Suprapubic skin (tissue), 4 donors: ENCODE measurements at regions not wholly inside any gene's neighbourhood (a gene's known extent, or its start where the extent isn't known, plus 50 kb on each side); places are given as distances from the start of the nearest gene placed in this dataset.

ENCODE experiments used
- DNase-seq, 2 donors: peaks; one replicate each; pipeline ENCODE4 v3.0.0-alpha.2; 2019; ENCODE audit warnings: low spot score in 2 of 2
- H3K27ac ChIP-seq: fragments of 200-600 bp; sonication (generic); one replicate; pipeline ENCODE4 v1.5.1; 2019
- H3K27me3 ChIP-seq: fragments of 200-600 bp; sonication (generic); one replicate; pipeline ENCODE4 v1.5.1; 2019
- H3K36me3 ChIP-seq: fragments of 200-600 bp; sonication (generic); one replicate; pipeline ENCODE4 v1.5.1; 2019
- H3K4me1 ChIP-seq: fragments of 200-600 bp; sonication (generic); one replicate; pipeline ENCODE4 v1.5.1; 2019
- H3K4me3 ChIP-seq: fragments of 200-600 bp; sonication (generic); one replicate; pipeline ENCODE4 v1.5.1; 2019; ENCODE audit warnings: mild to moderate bottlenecking
- H3K9me3 ChIP-seq: fragments of 200-600 bp; sonication (generic); one replicate; pipeline ENCODE4 v1.5.1; 2019
- CTCF ChIP-seq, 2 donors: fragments of 200-600 bp in 1 of 2; fragments of 450-650 bp in 1 of 2; sonication (generic) in 1 of 2; IDR thresholded peaks; one replicate each; pipeline ENCODE4 v1.5.1; 2016 to 2019; ENCODE audit warnings: antibody characterized with exemption in 2 of 2, mild to moderate bottlenecking in 1 of 2, moderate library complexity in 1 of 2
- EP300 ChIP-seq: sonication (generic); formaldehyde crosslinking; IDR thresholded peaks from one replicate; pipeline ENCODE4 v1.6.1; 2017; ENCODE audit warnings: antibody characterized with exemption
- POLR2A ChIP-seq, 2 donors: fragments of 450-650 bp; IDR thresholded peaks; one replicate each; pipeline ENCODE4 v1.6.1; 2017; ENCODE audit warnings: antibody characterized with exemption in 2 of 2, mild to moderate bottlenecking in 2 of 2, moderate library complexity in 2 of 2
- POLR2AphosphoS5 ChIP-seq, 3 donors: sonication (generic); formaldehyde crosslinking; IDR thresholded peaks; one replicate each; pipeline ENCODE4 v1.6.1; 2017; ENCODE audit warnings: antibody characterized with exemption in 3 of 3
- WGBS: methylation state at CpG from one replicate; pipeline ENCODE4 v1.1.5; 2018; 5-methylcytosine and 5-hydroxymethylcytosine counted together

GRCh38 chr7:35552691-35553090 lies 142.2 kb downstream of the HERPUD2 start:
- no peak for DNase-seq

GRCh38 chr7:35551321-35552081 lies 143.4 kb downstream of the HERPUD2 start:
- no peak overlapping the region for H3K27ac ChIP-seq
- peaks cover 11% of the 10 kb centered on the region for H3K27me3 ChIP-seq
- TF ChIP-seq EP300 = no peak
- no peak for TF ChIP-seq POLR2AphosphoS5 (IDR thresholded peaks at IDR 0.05)
- TF ChIP-seq CTCF (IDR thresholded peaks at IDR 0.05) = no peak
- no peak for TF ChIP-seq POLR2A (IDR thresholded peaks at IDR 0.05)
- WGBS = 28% methylated on average over 3 of the region's 3 CpGs
- H3K9me3 ChIP-seq = no peaks in the 10 kb centered on the region
- H3K4me3 ChIP-seq = no peak overlapping the region
- H3K36me3 ChIP-seq = no peaks in the 10 kb centered on the region
- no peak for DNase-seq
- no peaks in the 10 kb centered on the region for H3K4me1 ChIP-seq

More at GRCh38 chr7:35552691-35553090, 142.2 kb downstream of the HERPUD2 start:
- Histone ChIP-seq H3K27me3 (peaks cover 7% of the 10 kb centered on the region), H3K36me3 (no peaks in the 10 kb centered on the region), H3K4me1 (no peaks in the 10 kb centered on the region), H3K27ac (no peak overlapping the region), H3K9me3 (no peaks in the 10 kb centered on the region), H3K4me3 (no peak overlapping the region)
- no peak for TF ChIP-seq POLR2AphosphoS5 (IDR thresholded peaks at IDR 0.05)
- 73% methylated on average over 2 of the region's 2 CpGs for WGBS

GRCh38 chr7:35550831-35551230 lies 144.1 kb downstream of the HERPUD2 start:
- no peak overlapping the region for H3K4me3 ChIP-seq
- no peaks in the 10 kb centered on the region for H3K36me3 ChIP-seq
- H3K4me1 ChIP-seq = no peaks in the 10 kb centered on the region
- DNase-seq = no peak
- no peak for TF ChIP-seq POLR2AphosphoS5 (IDR thresholded peaks at IDR 0.05)
- H3K27ac ChIP-seq = no peak overlapping the region
- H3K9me3 ChIP-seq = no peaks in the 10 kb centered on the region
- WGBS = 66% methylated on average over 5 of the region's 5 CpGs
- H3K27me3 ChIP-seq = peaks cover 11% of the 10 kb centered on the region

- no peaks in the 10 kb centered on the region for H3K4me1 ChIP-seq
- WGBS = 90% methylated on average over 3 of the region's 3 CpGs
These were observed 145.2 kb downstream of the HERPUD2 start for GRCh38 chr7:35549781-35550180.

GRCh38 chr7:35548291-35548690 lies 146.6 kb downstream of the HERPUD2 start:
- Histone ChIP-seq H3K27ac (no peak overlapping the region), H3K27me3 (peaks cover 11% of the 10 kb centered on the region), H3K4me1 (no peaks in the 10 kb centered on the region), H3K4me3 (no peak overlapping the region), H3K9me3 (no peaks in the 10 kb centered on the region), H3K36me3 (no peaks in the 10 kb centered on the region)
- TF ChIP-seq CTCF (IDR thresholded peaks at IDR 0.05) = no peak
- TF ChIP-seq POLR2A (IDR thresholded peaks at IDR 0.05) = no peak
- no peak for DNase-seq
- WGBS = 88% methylated on average over 4 of the region's 4 CpGs

More at GRCh38 chr7:35549781-35550180, 145.2 kb downstream of the HERPUD2 start:
- Histone ChIP-seq H3K4me3 (no peak overlapping the region), H3K27me3 (peaks cover 11% of the 10 kb centered on the region), H3K9me3 (no peaks in the 10 kb centered on the region), H3K36me3 (no peaks in the 10 kb centered on the region), H3K27ac (no peak overlapping the region)
- no peak for DNase-seq
- TF ChIP-seq POLR2AphosphoS5 (IDR thresholded peaks at IDR 0.05) = no peak
- TF ChIP-seq EP300 = no peak
- no peak for TF ChIP-seq POLR2A (IDR thresholded peaks at IDR 0.05)
- no peak for TF ChIP-seq CTCF (IDR thresholded peaks at IDR 0.05)

GRCh38 chr7:35546691-35547429 lies 148.1 kb downstream of the HERPUD2 start:
- Histone ChIP-seq H3K4me1 (no peaks in the 10 kb centered on the region), H3K36me3 (no peaks in the 10 kb centered on the region), H3K4me3 (no peak overlapping the region), H3K27me3 (peaks cover 11% of the 10 kb centered on the region), H3K27ac (no peak overlapping the region), H3K9me3 (no peaks in the 10 kb centered on the region)
- DNase-seq = no peak
- 76% methylated on average over 6 of the region's 7 CpGs for WGBS
- TF ChIP-seq POLR2A (IDR thresholded peaks at IDR 0.05) = no peak
